HG02798 (cell line): ENCODE measurements at regions not wholly inside any gene's neighbourhood (a gene's known extent, or its start where the extent isn't known, plus 50 kb on each side); places are given as distances from the start of the nearest gene placed in this dataset.

Experiments used
- ATAC-seq: cut with Tn5 transposase; IDR thresholded peaks from one replicate; pipeline ENCODE4 v1.9.1; 2021; ENCODE audit warnings: mild to moderate bottlenecking; ENCODE audit not compliant: unreplicated experiment, poor library complexity

DNA sequence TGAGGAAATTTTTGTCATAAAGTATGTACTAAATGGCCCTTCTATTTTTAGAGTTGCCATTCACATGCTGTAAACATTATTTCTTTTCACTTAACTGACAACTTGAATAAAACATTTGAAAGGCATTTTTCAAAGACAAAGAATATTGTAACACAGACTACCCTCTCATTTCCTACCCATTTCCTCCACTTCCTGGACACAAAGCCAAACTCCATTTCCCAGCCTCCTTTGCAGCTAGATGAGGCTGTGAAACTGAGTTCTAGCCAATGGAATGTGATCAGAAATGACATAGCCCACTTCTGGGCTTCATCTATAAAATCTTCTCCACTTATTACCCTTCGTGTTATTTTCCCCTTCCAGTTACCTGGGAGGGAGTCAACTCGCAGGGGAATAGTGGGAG, 288.9 kb upstream of the DPH6 start:
- no peak for ATAC-seq

DNA sequence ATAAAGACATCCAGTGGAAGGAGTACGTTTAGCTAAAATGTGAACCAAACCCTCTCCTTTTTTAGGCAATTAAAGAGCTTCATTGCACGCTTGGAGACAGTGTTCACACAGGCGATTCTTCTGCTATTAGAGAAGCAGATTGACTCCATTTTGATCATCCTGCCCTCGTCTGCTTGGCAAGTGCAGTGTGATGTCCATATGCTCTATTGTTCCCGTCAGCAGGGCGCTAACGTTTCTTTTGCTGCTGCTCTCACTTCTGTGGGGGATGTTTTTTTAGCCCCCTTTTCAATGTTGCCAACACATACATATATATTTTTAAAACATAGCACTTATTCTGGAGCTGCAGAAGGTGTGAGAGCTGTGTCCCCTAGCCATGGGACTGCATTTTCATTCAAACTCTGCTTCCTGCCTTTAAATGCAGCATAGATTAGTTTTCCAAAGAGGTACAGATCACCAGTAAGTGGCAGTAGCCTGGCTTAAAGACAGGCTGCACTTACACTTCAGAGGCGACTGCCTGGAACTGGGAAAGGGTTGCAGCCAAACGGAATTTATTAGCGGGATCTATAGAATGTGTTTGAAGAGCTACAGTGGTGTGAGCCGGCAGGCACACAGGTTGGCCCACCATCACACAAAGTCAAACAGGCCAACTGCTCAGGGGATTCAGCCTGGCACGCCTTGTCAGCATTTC, 292.6 kb upstream of the DPH6 start:
- ATAC-seq: no peak

DNA sequence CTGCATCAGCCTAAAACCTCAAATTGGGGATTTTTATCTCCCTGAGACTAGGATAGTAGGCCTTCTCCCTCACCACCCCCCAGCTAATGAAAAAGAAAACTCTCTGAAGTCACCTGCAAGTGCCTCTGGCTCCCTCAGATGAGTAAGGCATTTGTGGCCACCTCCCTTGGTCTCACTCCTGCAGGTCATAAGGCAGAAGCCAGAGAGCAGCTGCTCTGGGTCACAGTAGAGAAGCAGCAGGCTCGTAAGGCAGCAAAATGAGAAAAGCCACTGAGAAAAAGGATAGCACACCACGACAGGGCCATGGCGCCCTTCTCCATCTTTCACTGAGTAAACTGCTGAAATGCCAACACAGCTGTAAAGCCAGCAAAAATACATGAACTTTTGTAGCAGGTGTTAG, 296.7 kb upstream of the DPH6 start:
- no peak for ATAC-seq

DNA sequence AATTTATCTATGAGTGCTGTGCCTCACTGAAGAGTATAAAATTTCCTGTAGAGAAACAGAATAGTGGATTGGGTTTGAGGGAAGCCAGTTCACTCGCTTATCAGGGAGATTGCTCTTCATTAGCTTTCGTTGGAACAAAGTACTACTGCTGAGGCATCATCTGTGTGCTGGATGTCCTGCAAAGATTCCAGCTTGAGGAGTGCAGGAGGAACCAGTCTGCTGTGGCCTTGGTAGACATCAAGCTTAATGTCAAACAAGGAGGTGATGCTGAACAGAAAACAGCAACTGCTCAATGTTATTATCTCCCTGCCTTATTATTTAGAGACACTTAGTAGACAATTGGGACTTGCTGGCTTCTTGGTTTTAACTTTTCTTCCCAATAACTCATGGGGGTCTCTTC, 297.5 kb upstream of the DPH6 start:
- no peak for ATAC-seq

DNA sequence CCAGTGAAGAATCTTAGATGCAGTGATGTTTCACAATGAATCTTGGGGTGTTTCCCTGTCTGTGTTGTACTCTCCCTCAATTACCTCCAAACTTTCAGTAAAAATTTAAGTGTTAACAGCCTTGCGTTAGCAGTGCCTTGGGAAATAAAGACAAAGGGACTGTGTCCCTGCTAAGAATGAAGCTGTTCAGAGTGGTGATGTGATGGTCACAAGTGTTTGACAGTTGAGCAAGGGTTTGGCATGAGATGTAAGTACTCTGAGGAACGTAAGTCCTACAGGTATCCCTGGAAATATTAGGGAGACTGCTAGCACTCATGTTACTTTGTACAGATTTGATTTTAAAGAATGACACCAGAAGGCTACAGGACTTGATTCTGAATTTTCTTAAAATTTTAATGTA, 304.3 kb upstream of the DPH6 start:
- no peak for ATAC-seq

DNA sequence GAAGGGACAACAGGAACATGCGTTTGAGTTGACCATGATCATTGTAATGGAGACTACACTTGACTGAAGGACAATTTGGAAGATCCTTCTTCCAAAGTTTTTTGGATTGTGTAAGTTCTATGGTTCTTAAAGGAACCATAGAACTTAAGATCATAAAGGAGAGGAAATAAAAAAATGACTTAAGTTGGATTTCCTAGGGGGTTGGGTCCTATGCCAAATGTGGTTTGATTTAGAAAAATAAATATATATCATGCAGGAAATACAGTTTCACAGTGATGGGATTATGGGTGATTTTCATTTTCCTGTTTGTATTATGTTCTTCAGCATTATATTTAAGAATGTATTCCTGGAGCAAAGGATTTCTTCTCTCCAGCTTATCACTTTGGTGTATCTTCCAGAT, 305.5 kb upstream of the DPH6 start:
- no peak for ATAC-seq

DNA sequence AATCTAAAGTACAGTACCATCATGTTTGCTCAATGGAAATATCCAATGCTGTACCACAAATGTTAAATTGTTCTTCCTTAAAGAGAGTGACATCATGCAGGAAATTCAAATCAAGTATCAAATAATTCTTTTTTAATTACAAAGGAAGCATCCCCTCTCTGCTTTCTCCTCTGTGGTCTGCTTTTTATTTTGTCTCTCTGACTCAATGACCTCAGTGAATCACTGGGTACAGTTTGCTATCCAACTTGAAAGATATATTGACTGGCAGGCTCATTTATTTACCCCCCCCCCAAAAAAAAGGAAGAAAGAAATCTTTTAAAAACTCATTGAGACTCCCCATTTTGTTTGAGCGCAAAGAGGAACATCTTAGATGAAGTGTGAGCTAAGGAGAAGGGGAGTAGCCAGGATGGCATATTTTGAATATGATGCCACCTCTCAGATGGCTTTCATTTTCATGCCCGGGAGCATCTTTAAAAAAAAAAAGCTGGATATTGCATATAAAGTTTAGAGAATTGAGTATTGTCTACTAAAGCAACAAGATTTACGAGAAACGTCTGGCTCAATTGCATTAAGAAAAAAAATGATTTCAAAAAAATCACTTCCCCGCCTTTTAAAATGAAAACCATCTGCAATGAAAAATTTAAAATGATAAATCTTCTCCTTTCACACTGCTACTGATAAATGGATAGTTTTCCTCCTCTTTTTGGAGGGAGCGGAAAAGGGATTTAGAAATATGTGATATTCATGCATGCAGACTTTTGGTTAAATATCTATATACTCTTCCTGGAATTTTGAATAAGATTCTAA, 307.1 kb upstream of the DPH6 start:
- no peak for ATAC-seq

DNA sequence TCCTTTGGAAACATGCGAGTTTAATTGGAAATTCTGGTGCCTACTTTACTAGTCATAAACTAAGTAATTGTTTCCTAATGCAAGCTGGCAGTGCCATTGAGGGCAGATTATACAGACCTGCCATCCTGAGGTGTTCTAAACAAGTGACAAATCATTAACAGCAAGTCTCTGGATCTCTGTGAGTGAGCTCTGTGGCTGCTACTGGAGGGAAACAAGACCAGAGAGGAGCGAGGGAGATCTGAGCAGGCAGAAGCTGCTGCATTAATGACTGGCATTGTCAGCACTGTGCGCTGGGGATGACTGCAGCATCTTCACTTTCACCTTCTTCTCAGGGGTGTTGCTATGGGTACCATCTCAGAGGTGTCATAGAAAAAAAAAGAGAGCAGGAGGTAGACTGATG, 308.4 kb upstream of the DPH6 start:
- ATAC-seq: no peak

DNA sequence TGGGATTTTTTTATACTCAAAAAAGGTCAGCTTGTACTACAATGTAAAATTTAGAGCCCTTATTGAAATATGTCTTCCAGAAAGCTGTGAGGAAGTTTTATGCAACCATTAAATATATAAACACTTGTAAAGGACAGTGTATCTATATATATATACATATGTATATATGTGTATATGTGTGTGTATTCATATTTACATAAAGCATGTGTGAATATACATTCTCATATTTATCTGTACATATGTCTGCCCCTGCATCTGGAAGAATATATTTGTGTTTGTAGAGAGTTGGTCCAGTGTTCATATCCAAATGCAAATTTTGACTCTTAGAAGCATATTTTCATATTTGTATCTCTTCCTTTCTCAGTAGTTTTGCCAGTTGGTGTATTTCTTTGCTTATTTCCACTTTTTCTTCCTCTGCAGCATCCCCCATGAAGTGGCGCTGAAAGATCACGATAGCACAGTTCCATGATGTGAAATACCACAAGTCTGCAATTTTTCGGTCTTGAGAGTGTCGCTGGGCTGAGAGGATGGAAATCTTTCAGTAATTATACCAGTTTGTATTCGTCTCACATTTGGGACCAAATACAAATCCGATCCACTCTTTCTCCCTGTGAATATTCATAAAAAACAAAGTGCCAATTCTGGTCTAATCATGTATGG, 311.7 kb upstream of the DPH6 start:
- no peak for ATAC-seq

DNA sequence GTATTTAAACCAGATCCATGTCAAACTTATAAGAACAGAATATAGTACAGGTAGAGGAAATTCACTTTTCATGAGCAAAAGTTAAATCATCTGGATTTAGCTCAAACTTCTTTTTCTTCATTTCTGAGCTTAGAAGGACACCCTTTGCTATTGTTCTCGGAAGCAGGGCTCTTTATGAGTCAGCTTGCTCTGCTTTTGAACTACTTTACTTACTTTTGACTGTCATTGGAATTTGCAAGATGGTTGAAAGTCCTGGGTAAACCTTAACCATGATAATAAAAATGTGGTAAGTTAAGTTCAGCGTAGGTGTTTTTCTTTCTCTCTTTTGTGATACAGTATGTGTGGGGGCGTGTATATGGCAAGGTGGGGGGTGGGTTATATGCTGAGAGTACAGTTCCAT, 312.7 kb upstream of the DPH6 start:
- ATAC-seq: no peak

DNA sequence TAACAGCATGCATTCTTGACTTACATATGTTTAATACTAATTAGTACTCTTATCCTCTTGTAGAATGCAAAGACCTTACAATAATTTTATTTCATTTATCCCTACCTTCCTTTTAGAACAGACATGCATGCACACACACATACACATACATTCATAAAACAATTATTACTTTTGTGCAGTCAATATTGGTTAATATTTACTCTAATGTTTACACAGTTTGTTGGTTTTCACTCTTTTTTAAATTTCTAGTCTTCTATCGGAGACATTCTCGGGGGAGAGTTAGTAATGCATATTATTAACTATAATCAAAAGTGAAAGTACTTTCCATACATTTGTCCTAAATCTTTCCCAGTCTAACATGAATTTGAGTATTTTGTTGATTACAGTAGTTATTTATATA, 317.7 kb upstream of the DPH6 start:
- ATAC-seq: no peak

DNA sequence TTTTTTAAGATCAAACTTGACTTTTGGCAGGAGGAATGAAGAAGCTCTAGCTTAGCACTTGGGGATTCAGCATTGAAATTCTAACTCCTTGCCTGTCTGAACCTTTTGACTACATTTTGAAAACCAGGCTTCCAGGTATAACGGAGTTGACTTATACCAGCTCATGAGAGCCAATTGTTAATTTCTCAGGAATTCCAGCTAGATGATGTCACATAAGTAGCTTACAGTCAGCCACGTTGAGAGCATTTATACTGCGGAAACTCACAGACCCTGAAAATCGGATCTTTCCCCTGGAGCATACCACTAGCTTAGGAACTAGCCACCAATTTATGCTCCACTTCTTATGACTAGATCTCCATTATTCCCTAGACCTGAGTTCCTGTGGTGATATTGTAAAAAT, 321.4 kb upstream of the DPH6 start:
- no peak for ATAC-seq

DNA sequence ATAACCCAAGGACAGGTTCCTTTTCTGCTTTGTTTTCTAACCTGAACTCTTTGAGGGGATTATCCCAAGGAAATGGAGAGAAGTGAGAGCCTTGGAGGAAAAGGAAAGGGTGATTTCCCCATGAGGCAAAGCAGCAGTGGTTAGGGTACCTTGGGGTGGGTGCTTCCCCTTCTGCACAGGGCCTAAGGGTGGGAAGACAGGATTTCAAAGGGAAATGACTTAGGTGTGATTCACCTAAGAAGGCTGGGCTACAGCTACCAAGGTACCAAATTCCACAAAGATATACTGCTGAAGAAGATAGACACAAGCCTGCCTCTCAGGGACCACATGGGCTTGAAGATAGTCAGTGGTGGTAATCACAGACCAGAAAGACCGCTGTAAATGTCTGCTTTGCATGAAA, 325.3 kb upstream of the DPH6 start:
- ATAC-seq: no peak

DNA sequence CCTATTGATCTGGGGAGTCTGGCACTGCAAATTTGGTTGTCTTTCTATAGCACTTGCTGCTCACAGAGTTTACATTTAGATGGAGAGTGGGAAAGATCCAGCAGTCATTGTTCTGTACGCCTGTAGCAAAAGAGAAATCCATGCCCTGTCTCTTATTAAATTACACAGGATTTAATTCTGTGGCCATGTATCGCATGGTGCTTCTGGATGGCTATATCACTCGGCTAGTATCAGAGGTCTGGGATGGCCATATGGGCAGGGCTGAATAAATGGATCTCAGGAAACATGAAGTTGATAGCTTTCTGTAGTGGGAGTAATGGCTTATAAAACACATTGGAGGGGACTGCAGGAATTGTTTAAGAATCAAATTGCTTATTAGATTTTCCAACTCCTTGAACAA, 325.8 kb upstream of the DPH6 start:
- ATAC-seq: no peak

DNA sequence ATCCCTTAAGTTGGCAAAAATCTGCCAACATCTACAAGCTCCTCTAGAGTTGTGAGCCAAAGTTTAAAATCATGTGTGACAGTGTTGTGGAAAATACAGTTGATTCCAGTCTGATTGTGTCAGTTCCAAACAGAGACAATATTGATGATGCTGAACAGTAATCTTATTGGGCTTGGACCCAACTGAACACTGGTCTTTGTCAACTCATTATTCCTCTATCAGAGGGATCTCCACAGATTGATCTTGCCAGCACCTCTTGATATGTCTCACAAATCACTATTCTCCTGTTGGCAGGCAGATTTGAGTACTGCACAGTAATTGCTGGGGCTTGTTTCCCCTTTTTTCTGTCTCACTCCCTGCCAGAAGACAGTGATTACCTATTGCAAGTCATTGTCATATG, 326.6 kb upstream of the DPH6 start:
- ATAC-seq: no peak

DNA sequence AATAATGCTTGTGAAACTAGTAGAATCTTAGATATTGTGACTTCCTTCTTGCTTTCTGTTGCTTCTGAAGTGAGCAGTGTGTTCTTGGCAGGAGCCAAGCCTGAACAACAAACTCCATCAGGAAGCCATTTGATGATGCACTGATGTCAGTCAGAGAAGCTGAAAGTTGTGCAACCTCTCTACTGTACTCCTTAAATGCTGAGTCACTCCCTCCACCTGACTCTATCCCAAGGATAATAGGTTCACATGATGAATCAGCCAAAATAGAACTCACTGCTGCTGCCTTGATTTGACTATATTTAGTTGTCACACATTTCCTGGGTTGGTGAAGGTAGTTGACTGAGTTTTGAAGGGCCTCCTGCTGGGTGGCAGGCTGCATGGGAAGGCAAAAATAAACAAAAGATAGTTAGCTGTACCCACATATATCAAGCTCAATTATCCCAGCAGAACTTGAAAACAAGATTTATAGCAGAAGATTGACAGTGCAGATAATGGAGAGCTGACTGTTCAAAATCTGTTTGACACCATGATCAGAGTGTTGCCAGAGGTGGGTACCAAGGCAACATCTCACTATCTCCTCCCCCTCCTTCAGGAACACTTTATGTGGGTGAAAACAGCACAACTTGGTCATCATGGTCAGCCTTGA, 328.4 kb upstream of the DPH6 start:
- no peak for ATAC-seq

DNA sequence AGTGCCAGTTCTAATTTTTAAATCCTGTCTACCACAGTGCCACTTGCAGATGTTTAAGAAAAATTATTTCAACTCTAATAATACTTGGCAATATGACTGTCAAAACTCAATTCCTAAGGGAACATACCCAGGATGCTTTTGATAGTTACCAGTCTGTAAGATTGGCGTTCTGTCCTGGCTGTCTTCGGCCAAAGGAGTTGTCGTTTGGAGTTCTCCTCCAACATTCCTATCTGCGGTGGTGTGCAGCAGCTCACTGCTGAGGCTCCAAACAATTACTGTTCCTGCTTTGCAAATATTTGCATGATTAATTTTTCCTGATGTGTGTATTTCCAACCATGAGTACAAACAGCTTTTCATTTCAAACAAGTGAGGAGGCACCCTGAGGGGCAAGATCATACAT, 330.8 kb upstream of the DPH6 start:
- no peak for ATAC-seq

DNA sequence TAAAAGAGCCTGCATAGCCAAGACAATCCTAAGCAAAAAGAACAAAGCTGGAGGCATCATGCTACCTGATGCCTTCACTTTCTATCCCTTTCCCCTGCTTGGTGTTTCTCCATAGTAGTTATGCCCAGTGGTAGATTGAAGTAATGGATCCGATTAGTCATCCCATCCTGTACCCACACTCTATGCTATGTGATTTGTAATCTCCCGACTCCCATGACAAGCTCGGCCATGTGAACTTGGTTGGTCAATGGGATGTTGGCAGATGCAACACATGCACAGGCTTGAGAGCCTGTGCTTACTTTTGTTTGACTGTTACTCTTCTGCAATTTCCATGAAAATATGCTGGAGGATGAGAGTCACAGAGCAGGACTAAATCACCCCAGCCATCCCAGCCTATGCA, 334.9 kb upstream of the DPH6 start:
- no peak for ATAC-seq

DNA sequence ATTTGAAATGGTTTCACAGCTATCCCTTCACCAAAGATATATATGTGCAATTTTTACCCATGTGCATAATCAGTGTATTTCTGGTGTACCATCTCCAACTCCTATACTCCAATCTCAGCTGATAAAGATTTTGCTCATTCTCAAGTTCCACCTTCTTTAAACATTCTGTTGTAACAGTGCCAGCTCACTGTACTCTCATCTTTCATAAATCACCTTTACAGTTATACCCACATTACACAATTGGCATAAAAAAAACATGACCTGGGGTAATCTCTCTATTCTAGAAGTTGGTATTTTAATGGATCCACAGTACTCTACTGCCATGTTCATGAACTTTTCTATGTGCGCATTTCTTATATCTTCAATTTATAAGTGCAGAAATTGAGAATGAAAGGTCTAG, 339.9 kb upstream of the DPH6 start:
- no peak for ATAC-seq

DNA sequence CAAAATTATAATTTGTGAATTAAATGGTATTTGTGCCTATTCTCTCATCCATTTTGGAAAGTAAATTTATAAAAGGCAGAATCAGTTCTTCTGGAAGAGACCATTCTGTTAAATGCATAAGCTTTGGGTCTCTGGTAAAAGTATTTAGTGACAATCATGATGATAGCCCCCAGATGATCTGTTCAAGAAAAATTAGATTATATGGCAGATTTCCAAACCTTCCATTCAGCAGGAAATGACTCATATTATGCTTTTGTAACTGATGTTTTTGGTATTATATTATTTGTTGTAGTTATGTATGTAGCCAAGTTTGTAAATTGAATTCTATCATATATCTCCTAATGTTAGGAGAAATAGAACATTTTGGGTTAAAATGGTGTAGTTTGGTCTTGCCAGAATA, 340.8 kb upstream of the DPH6 start:
- no peak for ATAC-seq

DNA sequence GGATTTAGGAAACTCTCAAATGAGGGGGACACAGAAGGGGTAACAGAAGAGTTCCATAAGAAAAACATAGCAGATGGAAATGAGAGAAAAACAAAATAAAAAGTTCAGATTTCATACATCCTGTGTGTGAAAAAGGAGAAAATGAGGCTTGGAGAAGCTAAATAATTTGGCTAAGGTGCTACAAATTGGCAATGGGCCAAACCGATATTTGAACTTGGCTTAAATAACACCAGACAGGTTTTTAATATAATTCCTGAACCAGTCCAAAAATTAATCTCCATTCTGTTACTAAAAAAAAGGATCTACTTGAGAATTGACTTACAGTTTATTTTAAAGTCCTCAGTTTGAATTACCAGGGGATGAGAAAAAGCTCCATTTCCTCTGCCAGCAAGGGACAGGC, 342.9 kb upstream of the DPH6 start:
- no peak for ATAC-seq
